GM12878 (cell line): ENCODE measurements at regions not wholly inside any gene's neighbourhood (a gene's known extent, or its start where the extent isn't known, plus 50 kb on each side); places are given as distances from the start of the nearest gene placed in this dataset.

Experiments used
- CHD2 ChIP-seq: IDR thresholded peaks from 2 replicates; pipeline ENCODE4 v1.6.1; 2011; ENCODE audit warnings: low read depth, low read length, improper control_type of control experiment, borderline replicate concordance
- RBBP5 ChIP-seq: fragments of 200-600 bp; sonication (generic); conservative IDR thresholded peaks from 2 replicates; pipeline ENCODE4 v1.6.1; 2016
- TF ChIP-seq, protein P1 (sequence below), 3 experiments: IDR thresholded peaks in 2 of 3; conservative IDR thresholded peaks in 1 of 3; 2 replicates each; pipeline ENCODE4 v1.5.1; 2011; ENCODE audit warnings: low read depth in 3 of 3, low read length in 3 of 3, mild to moderate bottlenecking in 3 of 3, control low read depth in 2 of 3, moderate library complexity in 2 of 3, inconsistent platforms in 1 of 3, mixed read lengths in 1 of 3; ENCODE audit not compliant: control insufficient read depth in 2 of 3, insufficient read depth in 1 of 3; ENCODE audit errors: extremely low read depth in 1 of 3
- TF ChIP-seq, protein P2 (sequence below): fragments of 450-650 bp; IDR thresholded peaks from 2 replicates; pipeline ENCODE4 v1.6.1; 2016; ENCODE audit warnings: mild to moderate bottlenecking

DNA sequence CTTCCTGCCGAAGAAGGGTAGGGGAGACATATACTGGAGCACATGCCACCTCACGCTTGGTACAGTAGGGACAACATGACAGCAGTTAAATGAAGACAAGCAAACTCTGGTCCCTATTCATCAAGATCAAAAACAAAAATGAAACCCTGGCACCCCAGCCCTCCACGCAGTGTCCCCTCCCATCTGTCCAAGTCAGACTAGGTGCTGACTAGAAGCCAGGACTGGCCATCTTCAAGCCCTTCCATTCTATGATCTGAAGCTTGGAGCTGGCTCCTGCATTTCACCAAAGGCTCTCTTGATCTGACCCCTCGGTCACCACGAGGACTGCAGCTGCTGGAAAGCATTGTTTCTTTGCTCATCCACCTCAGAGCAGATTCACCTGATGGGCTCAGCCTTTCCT, 158.9 kb upstream of the GGTLC1 start:
- TF ChIP-seq CHD2 = no peak
- TF ChIP-seq, protein P1, sequence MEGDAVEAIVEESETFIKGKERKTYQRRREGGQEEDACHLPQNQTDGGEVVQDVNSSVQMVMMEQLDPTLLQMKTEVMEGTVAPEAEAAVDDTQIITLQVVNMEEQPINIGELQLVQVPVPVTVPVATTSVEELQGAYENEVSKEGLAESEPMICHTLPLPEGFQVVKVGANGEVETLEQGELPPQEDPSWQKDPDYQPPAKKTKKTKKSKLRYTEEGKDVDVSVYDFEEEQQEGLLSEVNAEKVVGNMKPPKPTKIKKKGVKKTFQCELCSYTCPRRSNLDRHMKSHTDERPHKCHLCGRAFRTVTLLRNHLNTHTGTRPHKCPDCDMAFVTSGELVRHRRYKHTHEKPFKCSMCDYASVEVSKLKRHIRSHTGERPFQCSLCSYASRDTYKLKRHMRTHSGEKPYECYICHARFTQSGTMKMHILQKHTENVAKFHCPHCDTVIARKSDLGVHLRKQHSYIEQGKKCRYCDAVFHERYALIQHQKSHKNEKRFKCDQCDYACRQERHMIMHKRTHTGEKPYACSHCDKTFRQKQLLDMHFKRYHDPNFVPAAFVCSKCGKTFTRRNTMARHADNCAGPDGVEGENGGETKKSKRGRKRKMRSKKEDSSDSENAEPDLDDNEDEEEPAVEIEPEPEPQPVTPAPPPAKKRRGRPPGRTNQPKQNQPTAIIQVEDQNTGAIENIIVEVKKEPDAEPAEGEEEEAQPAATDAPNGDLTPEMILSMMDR (IDR thresholded peaks at IDR 0.05 in 2 of 3, conservative IDR thresholded peaks at IDR 0.05 in 1 of 3; ENCODE audit: control insufficient read depth in 2 of 3, extremely low read depth in 1 of 3, insufficient read depth in 1 of 3, low read depth in 3 of 3, low read length in 3 of 3) = no peak
- TF ChIP-seq RBBP5 = no peak
- TF ChIP-seq, protein P2, sequence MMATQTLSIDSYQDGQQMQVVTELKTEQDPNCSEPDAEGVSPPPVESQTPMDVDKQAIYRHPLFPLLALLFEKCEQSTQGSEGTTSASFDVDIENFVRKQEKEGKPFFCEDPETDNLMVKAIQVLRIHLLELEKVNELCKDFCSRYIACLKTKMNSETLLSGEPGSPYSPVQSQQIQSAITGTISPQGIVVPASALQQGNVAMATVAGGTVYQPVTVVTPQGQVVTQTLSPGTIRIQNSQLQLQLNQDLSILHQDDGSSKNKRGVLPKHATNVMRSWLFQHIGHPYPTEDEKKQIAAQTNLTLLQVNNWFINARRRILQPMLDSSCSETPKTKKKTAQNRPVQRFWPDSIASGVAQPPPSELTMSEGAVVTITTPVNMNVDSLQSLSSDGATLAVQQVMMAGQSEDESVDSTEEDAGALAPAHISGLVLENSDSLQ = no peak
